ENCODE measurements at regions not wholly inside any gene's neighbourhood (a gene's known extent, or its start where the extent isn't known, plus 50 kb on each side); places are given as distances from the start of the nearest gene placed in this dataset.

DNA sequence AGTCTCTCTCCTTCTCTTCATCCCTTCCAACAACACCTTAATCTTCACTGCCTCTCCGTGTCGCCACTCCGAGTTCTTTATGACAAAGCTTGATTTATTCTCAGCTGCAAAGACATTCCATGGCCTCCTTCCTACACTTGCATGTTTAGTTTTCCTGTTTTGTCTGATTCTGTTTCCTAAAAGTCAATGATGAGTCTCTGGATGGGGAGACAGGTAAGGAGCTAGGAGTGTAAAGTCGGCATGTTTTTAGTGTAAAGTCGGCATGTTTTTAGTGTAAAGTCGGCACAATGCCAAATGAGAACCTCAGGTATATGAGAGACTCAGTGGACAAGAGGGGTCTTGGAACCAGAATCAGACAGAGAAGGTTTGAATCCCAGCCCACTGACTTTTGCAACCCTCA is 362.3 kb upstream of the EEF2KMT start:
- intact Hi-C loops (cut with DNase I; ENCODE audit: low total_unique reads) (no loop called here), in situ Hi-C loops (cut with MboI; ENCODE audit: low sequenced_read_pairs in 4 of 4) (no loop called here)
- Histone ChIP-seq H3K4me1 (no peaks in the 10 kb centered on the region), H3K4me3 (no peak overlapping the region), H3K27me3 (no peaks in the 10 kb centered on the region), H3K9me3 (no peaks in the 10 kb centered on the region), H3K36me3 (no peaks in the 10 kb centered on the region), H3K27ac (no peak overlapping the region)
- TF ChIP-seq, protein P1, sequence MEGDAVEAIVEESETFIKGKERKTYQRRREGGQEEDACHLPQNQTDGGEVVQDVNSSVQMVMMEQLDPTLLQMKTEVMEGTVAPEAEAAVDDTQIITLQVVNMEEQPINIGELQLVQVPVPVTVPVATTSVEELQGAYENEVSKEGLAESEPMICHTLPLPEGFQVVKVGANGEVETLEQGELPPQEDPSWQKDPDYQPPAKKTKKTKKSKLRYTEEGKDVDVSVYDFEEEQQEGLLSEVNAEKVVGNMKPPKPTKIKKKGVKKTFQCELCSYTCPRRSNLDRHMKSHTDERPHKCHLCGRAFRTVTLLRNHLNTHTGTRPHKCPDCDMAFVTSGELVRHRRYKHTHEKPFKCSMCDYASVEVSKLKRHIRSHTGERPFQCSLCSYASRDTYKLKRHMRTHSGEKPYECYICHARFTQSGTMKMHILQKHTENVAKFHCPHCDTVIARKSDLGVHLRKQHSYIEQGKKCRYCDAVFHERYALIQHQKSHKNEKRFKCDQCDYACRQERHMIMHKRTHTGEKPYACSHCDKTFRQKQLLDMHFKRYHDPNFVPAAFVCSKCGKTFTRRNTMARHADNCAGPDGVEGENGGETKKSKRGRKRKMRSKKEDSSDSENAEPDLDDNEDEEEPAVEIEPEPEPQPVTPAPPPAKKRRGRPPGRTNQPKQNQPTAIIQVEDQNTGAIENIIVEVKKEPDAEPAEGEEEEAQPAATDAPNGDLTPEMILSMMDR (IDR thresholded peaks at IDR 0.05 in 4 of 5, conservative IDR thresholded peaks at IDR 0.05 in 1 of 5): no peak
- TF ChIP-seq POLR2A (IDR thresholded peaks at IDR 0.05): no peak
- ATAC-seq (no peak), DNase-seq (no peak)

DNA sequence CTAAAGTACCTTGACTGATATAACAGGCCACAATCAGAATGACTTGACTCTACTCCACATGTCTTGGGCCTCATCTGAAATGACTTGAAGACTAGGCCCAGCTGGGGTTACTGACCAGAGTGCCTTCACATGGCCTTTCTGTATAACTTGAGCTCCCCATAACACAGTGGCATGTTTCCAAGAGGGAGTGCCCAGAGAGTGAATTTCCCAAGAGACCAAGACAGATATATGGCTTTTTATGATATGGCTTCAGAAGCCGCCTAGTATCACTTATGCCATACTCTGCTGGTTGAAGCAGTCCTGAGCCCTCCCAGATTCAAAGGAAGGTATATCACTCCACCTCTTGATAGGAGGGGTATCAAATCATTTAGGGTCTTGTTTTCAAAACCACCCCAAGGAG is 357.5 kb upstream of the EEF2KMT start:
- in situ Hi-C loops (cut with MboI; ENCODE audit: low sequenced_read_pairs in 4 of 4) (no loop called here), intact Hi-C loops (cut with DNase I; ENCODE audit: low total_unique reads) (no loop called here)
- Histone ChIP-seq H3K27ac (no peak overlapping the region), H3K4me3 (no peak overlapping the region), H3K36me3 (no peaks in the 10 kb centered on the region), H3K9me3 (no peaks in the 10 kb centered on the region), H3K4me1 (no peaks in the 10 kb centered on the region), H3K27me3 (no peaks in the 10 kb centered on the region)
- ATAC-seq: no peak
- DNase-seq: no peak
- TF ChIP-seq, protein P1 (IDR thresholded peaks at IDR 0.05 in 4 of 5, conservative IDR thresholded peaks at IDR 0.05 in 1 of 5): no peak
- no peak for TF ChIP-seq POLR2A (IDR thresholded peaks at IDR 0.05)

DNA sequence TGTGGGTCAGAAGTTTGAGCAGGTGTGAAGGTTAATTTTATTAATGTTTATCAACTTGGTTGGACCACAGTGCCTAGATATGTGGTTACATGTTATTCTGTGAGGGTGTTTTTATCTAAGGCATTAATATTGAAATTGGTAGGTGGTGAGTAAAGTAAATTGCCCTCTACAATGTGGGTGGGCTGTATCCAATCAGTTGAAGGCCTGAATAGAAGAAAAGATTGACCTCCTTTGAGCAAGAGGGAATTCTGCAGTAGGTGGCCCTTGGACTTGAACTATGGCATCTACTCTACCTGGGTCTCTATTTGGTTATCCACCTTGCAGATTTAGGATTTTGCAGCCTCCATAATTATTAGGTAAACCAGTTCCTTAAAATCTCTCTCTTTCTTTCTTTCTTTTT is 356.8 kb upstream of the EEF2KMT start:
- Histone ChIP-seq H3K4me3 (no peak overlapping the region), H3K36me3 (no peaks in the 10 kb centered on the region), H3K27ac (no peak overlapping the region), H3K9me3 (no peaks in the 10 kb centered on the region), H3K4me1 (no peaks in the 10 kb centered on the region), H3K27me3 (no peaks in the 10 kb centered on the region)
- no peak for TF ChIP-seq POLR2A (IDR thresholded peaks at IDR 0.05)
- TF ChIP-seq, protein P1 (IDR thresholded peaks at IDR 0.05 in 4 of 5, conservative IDR thresholded peaks at IDR 0.05 in 1 of 5): no peak
- DNase-seq: no peak
- in situ Hi-C loops (cut with MboI; ENCODE audit: low sequenced_read_pairs in 4 of 4): no loop called here
- intact Hi-C loops (cut with DNase I; ENCODE audit: low total_unique reads): no loop called here
- ATAC-seq: no peak

DNA sequence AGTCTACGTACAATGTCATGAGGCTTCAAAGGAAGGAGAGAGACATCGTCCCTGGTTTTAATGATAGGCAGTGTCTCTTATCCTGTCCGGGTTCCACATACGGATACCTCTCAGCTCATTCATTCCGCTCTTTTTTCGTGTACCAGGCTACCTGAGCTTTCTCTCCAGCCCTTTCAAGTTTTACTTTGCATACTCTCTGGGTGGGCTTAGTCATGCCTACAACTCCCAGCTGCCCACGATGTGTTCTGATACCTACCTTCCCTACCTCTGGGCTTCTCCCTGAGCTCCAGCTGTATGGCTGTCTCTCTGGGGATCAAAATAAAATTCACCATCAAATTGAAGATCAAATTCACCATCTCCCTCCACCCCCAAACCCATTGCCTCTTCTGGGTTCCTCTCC is 354.0 kb upstream of the EEF2KMT start:
- ATAC-seq (no peak), DNase-seq (no peak)
- intact Hi-C loops (cut with DNase I; ENCODE audit: low total_unique reads): no loop called here
- H3K27ac ChIP-seq: no peak overlapping the region
- H3K9me3 ChIP-seq: no peaks in the 10 kb centered on the region
- H3K4me3 ChIP-seq: no peak overlapping the region
- in situ Hi-C loops (cut with MboI; ENCODE audit: low sequenced_read_pairs in 4 of 4): no loop called here
- no peaks in the 10 kb centered on the region for H3K36me3 ChIP-seq
- H3K4me1 ChIP-seq: no peaks in the 10 kb centered on the region
- no peaks in the 10 kb centered on the region for H3K27me3 ChIP-seq
- TF ChIP-seq POLR2A (IDR thresholded peaks at IDR 0.05): no peak
- TF ChIP-seq, protein P1 (IDR thresholded peaks at IDR 0.05 in 4 of 5, conservative IDR thresholded peaks at IDR 0.05 in 1 of 5): no peak

DNA sequence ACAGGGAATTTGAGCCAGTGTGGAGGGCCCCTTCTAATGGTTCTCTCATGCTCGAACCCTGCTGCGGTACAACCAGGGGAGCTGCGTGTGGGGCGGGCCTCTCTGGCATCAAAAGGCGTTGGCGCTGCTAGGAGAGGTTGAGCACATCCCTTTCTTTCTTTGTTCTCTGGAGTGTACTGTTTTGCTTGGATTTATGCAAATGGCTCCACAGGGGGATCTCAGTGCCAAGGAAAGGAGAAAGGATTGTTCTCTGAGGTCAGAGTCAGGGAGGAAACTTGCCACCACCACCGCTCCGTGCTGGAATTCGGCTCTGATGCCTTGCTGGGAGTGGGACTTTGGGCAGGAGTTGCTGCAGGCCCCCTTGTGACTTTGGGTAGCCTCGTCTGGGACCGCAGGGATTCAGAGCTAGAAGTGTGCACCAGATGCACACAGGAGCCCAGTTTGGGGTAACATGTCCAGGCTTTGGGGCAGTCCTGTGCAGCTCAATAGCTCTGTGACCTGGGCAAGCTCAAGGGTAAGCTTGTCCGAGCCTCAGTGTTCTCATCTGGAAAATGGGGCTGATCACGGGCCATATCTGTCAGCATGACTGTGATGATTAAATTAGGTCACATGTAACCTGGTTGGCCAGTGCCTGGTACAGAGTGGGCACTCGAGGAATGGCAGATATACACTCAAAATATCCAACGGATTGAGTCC is 353.0 kb upstream of the EEF2KMT start:
- no peaks in the 10 kb centered on the region for H3K27me3 ChIP-seq
- DNase-seq (no peak), ATAC-seq (no peak)
- no peaks in the 10 kb centered on the region for H3K9me3 ChIP-seq
- H3K4me3 ChIP-seq: no peak overlapping the region
- TF ChIP-seq, protein P1 (IDR thresholded peaks at IDR 0.05 in 4 of 5, conservative IDR thresholded peaks at IDR 0.05 in 1 of 5): no peak
- TF ChIP-seq POLR2A (IDR thresholded peaks at IDR 0.05): no peak
- H3K27ac ChIP-seq: no peak overlapping the region
- intact Hi-C loops (cut with DNase I; ENCODE audit: low total_unique reads) (no loop called here), in situ Hi-C loops (cut with MboI; ENCODE audit: low sequenced_read_pairs in 4 of 4) (no loop called here)
- H3K4me1 ChIP-seq: no peaks in the 10 kb centered on the region
- no peaks in the 10 kb centered on the region for H3K36me3 ChIP-seq
